ENCODE measurements at regions not wholly inside any gene's neighbourhood (a gene's known extent, or its start where the extent isn't known, plus 50 kb on each side); places are given as distances from the start of the nearest gene placed in this dataset.

GRCh38 chr13:22111961-22112360 lies 441.1 kb downstream of the FGF9 start:
- TF ChIP-seq SIN3A (conservative IDR thresholded peaks at IDR 0.05 in 1 of 2, IDR thresholded peaks at IDR 0.05 in 1 of 2; ENCODE audit: low read depth in 1 of 2, low read length in 2 of 2) = no peak
- TF ChIP-seq SP1 (IDR thresholded peaks at IDR 0.05; ENCODE audit: low read depth, low read length) = no peak
- TF ChIP-seq RNF2 (IDR thresholded peaks at IDR 0.05; ENCODE audit: borderline replicate concordance, low read depth, low read length, missing control alignments, poor library complexity, severe bottlenecking) = no peak
- no peak for TF ChIP-seq PHF8 (conservative IDR thresholded peaks at IDR 0.05; ENCODE audit: low read depth, low read length)
- Histone ChIP-seq H2AFZ (ENCODE audit: low read length) (no peak overlapping the region), H2BK15ac (ENCODE audit: low read length) (no peak overlapping the region), H3K23me2 (ENCODE audit: low read depth, low read length) (no peaks in the 10 kb centered on the region), H3K18ac (ENCODE audit: extremely low read depth, low read length) (no peak overlapping the region), H2BK20ac (ENCODE audit: low read length) (no peak overlapping the region), H4K20me1 (replicated peaks in 1 of 2; ENCODE audit: control insufficient read depth in 1 of 2, insufficient read depth in 2 of 2, low read length in 2 of 2) (peaks cover 0 to under 1% of the 10 kb centered on the region in 2 experiments), H3K14ac (ENCODE audit: insufficient read length) (no peak overlapping the region), H3K27me3 (replicated peaks in 1 of 4; ENCODE audit: control insufficient read depth in 3 of 4, extremely low read depth in 1 of 4, insufficient read depth in 3 of 4, low read length in 3 of 4) (no peaks in the 10 kb centered on the region), H3K4me1 (replicated peaks in 1 of 4; ENCODE audit: control insufficient read depth in 3 of 4, insufficient read depth in 4 of 4, low read length in 3 of 4) (0 out of 7 replicates have a peak, but pooled peaks cover 0 to 2% (median 0%) of the 10 kb centered on the region in 4 experiments), H2BK120ac (replicated peaks; ENCODE audit: low read depth, low read length) (no peak overlapping the region), H3K79me2 (ENCODE audit: control insufficient read depth in 1 of 2, insufficient read depth in 2 of 2, low read length in 2 of 2) (no peaks in the 10 kb centered on the region), H2BK5ac (ENCODE audit: low read depth, low read length) (no peak overlapping the region), H4K91ac (replicated peaks; ENCODE audit: insufficient read length, low read length) (no peak overlapping the region), H2BK12ac (ENCODE audit: low read depth, low read length) (no peak overlapping the region), H3K4me3 (ENCODE audit: extremely low read depth in 1 of 4, insufficient read depth in 2 of 4, low read depth in 3 of 4, low read length in 4 of 4) (no peak overlapping the region), H3K23ac (ENCODE audit: insufficient read length) (no peak overlapping the region), H4K5ac (ENCODE audit: insufficient read length, low read depth, low read length) (no peak overlapping the region), H3K9me3 (ENCODE audit: insufficient read depth in 2 of 2, low read depth in 1 of 2, low read length in 1 of 2) (no peaks in the 10 kb centered on the region), H3K79me1 (ENCODE audit: low read depth, low read length) (no peaks in the 10 kb centered on the region), H3K4me2 (ENCODE audit: insufficient read depth in 1 of 2, low read depth in 2 of 2, low read length in 2 of 2) (no peak overlapping the region), H3K36me3 (ENCODE audit: control insufficient read depth in 2 of 4, insufficient read depth in 4 of 4, low read length in 3 of 4) (no peaks in the 10 kb centered on the region), H2AK5ac (ENCODE audit: low read depth, low read length) (no peak overlapping the region), H3K56ac (replicated peaks; ENCODE audit: insufficient read length, low read depth, low read length) (no peak overlapping the region), H3K4ac (replicated peaks; ENCODE audit: insufficient read length, low read depth, low read length) (no peak overlapping the region), H3K27ac (ENCODE audit: low read depth, low read length) (no peak overlapping the region), H4K8ac (ENCODE audit: extremely low read depth, insufficient read depth, low read length) (no peak overlapping the region), H3K9ac (replicated peaks in 1 of 4; ENCODE audit: extremely low read depth in 1 of 4, low read depth in 3 of 4, low read length in 3 of 4) (no peak overlapping the region)
- CTCF ChIA-PET (ENCODE audit: partially characterized antibody) = no interaction called here
- POLR2A ChIA-PET (ENCODE audit: partially characterized antibody) = no interaction called here
- WGBS, 2 experiments (ENCODE audit: extremely low coverage in 1 of 2, insufficient coverage in 1 of 2, insufficient read length in 1 of 2, insufficient replicate concordance in 2 of 2, low coverage in 1 of 2, low lambda C conversion rate in 2 of 2, missing lambda C conversion rate in 1 of 2) = 91% methylated on average over 11 of the region's 11 CpGs; no CpG with 5 or more reads in 1 of the 2 experiments
- DNase-seq (ENCODE audit: low read depth in 1 of 2, low spot score in 2 of 2) (no peak), FAIRE-seq (no peak)
